CD8-positive, alpha-beta memory T cell (primary cell): ENCODE measurements at regions not wholly inside any gene's neighbourhood (a gene's known extent, or its start where the extent isn't known, plus 50 kb on each side); places are given as distances from the start of the nearest gene placed in this dataset.

Source experiments
- CTCF ChIA-PET: fragments of 350-600 bp; sonication (Branson Sonifier 250); formaldehyde crosslinking; loops from one replicate; lab custom pipeline; 2021; ENCODE audit warnings: antibody characterized with exemption; lab: Charles Lee
- POLR2A ChIA-PET: fragments of 350-600 bp; sonication (Branson Sonifier 250); formaldehyde crosslinking; loops from one replicate; lab custom pipeline; 2021; ENCODE audit warnings: antibody characterized with exemption; lab: Charles Lee
- DNase-seq, 5 donors: peaks; one replicate each; pipeline versions ENCODE4 v3.0.0 to v3.0.0-alpha.2; 2020 to 2022; ENCODE audit warnings: mixed read lengths in 1 of 5
- H3K27ac ChIP-seq: one replicate; pipeline ENCODE4 v1.7.0; 2013; ENCODE audit warnings: low read depth, mild to moderate bottlenecking, low read length, moderate library complexity
- H3K27me3 ChIP-seq: 2 replicates; pipeline ENCODE4 v1.7.0; 2013; ENCODE audit warnings: low read length, mild to moderate bottlenecking; ENCODE audit not compliant: insufficient read depth, poor library complexity, severe bottlenecking
- H3K36me3 ChIP-seq: 2 replicates; pipeline ENCODE4 v1.7.0; 2013; ENCODE audit warnings: mild to moderate bottlenecking, low read length, moderate library complexity; ENCODE audit not compliant: insufficient read depth
- H3K4me1 ChIP-seq: 2 replicates; pipeline ENCODE4 v1.7.0; 2013; ENCODE audit warnings: mild to moderate bottlenecking, low read length, moderate library complexity; ENCODE audit not compliant: insufficient read depth
- H3K4me3 ChIP-seq: 2 replicates; pipeline ENCODE4 v1.7.0; 2013; ENCODE audit warnings: mild to moderate bottlenecking, low read length
- H3K9me3 ChIP-seq: 2 replicates; pipeline ENCODE4 v1.7.0; 2013; ENCODE audit warnings: mild to moderate bottlenecking, low read length
- H3K27ac Mint-ChIP-seq, 8 donors: one replicate each; pipeline ENCODE4 v1.8.0; 2020 to 2021; ENCODE audit warnings: mixed read lengths in 8 of 8, mild to moderate bottlenecking in 6 of 8, inconsistent platforms in 3 of 8, moderate library complexity in 3 of 8
- H3K27me3 Mint-ChIP-seq, 2 donors: one replicate each; pipeline ENCODE4 v1.8.0; 2020 to 2021; ENCODE audit warnings: mixed read lengths in 2 of 2, mild to moderate bottlenecking in 1 of 2, moderate library complexity in 1 of 2
- H3K36me3 Mint-ChIP-seq, 3 donors: one replicate each; pipeline ENCODE4 v1.8.0; 2020 to 2021; ENCODE audit warnings: mixed read lengths in 3 of 3, inconsistent platforms in 1 of 3, mild to moderate bottlenecking in 1 of 3
- H3K4me1 Mint-ChIP-seq, 3 donors: one replicate each; pipeline ENCODE4 v1.8.0; 2020 to 2021; ENCODE audit warnings: mixed read lengths in 3 of 3, inconsistent platforms in 1 of 3, mild to moderate bottlenecking in 1 of 3
- H3K4me3 Mint-ChIP-seq, 7 donors: one replicate each; pipeline ENCODE4 v1.8.0; 2020 to 2021; ENCODE audit warnings: mixed read lengths in 7 of 7, mild to moderate bottlenecking in 6 of 7, moderate library complexity in 4 of 7, inconsistent platforms in 2 of 7
- H3K9me3 Mint-ChIP-seq, 5 donors: one replicate each; pipeline ENCODE4 v1.8.0; 2020 to 2022; ENCODE audit warnings: mixed read lengths in 5 of 5, mild to moderate bottlenecking in 3 of 5, moderate library complexity in 2 of 5, inconsistent platforms in 1 of 5

GRCh38 chr12:39240587-39240986, 202.3 kb downstream of the KIF21A start:
- H3K9me3 ChIP-seq, result no peaks in the 10 kb centered on the region
- Mint-ChIP-seq H3K4me1 (no peaks in the 10 kb centered on the region), H3K27me3 (peaks cover 3 to 5% of the 10 kb centered on the region in 2 donors), H3K4me3 (no peak overlapping the region), H3K27ac (peak overlapping the region in 1 of 8 donors; percentile 27), H3K36me3 (no peaks in the 10 kb centered on the region), H3K9me3 (no peaks in the 10 kb centered on the region)
- CTCF ChIA-PET, result no interaction called here
- POLR2A ChIA-PET, result no interaction called here
- no peaks in the 10 kb centered on the region for H3K36me3 ChIP-seq
- DNase-seq, result no peak
- H3K27ac ChIP-seq, result no peak overlapping the region
- H3K4me1 ChIP-seq, result no peaks in the 10 kb centered on the region
- no peaks in the 10 kb centered on the region for H3K27me3 ChIP-seq
- no peak overlapping the region for H3K4me3 ChIP-seq

- Mint-ChIP-seq H3K36me3 (no peaks in the 10 kb centered on the region), H3K4me1 (no peaks in the 10 kb centered on the region), H3K4me3 (no peak overlapping the region), H3K27me3 (peaks cover 3 to 5% of the 10 kb centered on the region in 2 donors), H3K9me3 (no peaks in the 10 kb centered on the region), H3K27ac (peak overlapping the region in 1 of 8 donors; percentile 10)
- Histone ChIP-seq H3K4me1 (no peaks in the 10 kb centered on the region), H3K27ac (no peak overlapping the region), H3K36me3 (no peaks in the 10 kb centered on the region), H3K27me3 (no peaks in the 10 kb centered on the region), H3K4me3 (no peak overlapping the region), H3K9me3 (no peaks in the 10 kb centered on the region)
- CTCF ChIA-PET, result no interaction called here
- no peak for DNase-seq
- POLR2A ChIA-PET, result no interaction called here
These were observed 203.1 kb downstream of the KIF21A start for GRCh38 chr12:39239490-39240486.

- DNase-seq, result no peak
- H3K4me3 Mint-ChIP-seq, result no peak overlapping the region
- H3K4me1 ChIP-seq, result no peaks in the 10 kb centered on the region
- no peaks in the 10 kb centered on the region for H3K9me3 Mint-ChIP-seq
- no peak overlapping the region for H3K27ac Mint-ChIP-seq
- H3K36me3 Mint-ChIP-seq, result no peaks in the 10 kb centered on the region
- peaks cover 3 to 4% of the 10 kb centered on the region in 2 donors for H3K27me3 Mint-ChIP-seq
- H3K27ac ChIP-seq, result no peak overlapping the region
- no peaks in the 10 kb centered on the region for H3K9me3 ChIP-seq
- H3K27me3 ChIP-seq, result no peaks in the 10 kb centered on the region
- no peaks in the 10 kb centered on the region for H3K36me3 ChIP-seq
- ChIA-PET POLR2A (no interaction called here), CTCF (no interaction called here)
- no peaks in the 10 kb centered on the region for H3K4me1 Mint-ChIP-seq
- no peak overlapping the region for H3K4me3 ChIP-seq
These were observed 205.9 kb downstream of the KIF21A start for GRCh38 chr12:39237004-39237403.

GRCh38 chr12:39235990-39236767, 206.7 kb downstream of the KIF21A start:
- POLR2A ChIA-PET, result no interaction called here
- H3K27me3 Mint-ChIP-seq, result peaks cover 0 to 3% of the 10 kb centered on the region in 2 donors

DNA sequence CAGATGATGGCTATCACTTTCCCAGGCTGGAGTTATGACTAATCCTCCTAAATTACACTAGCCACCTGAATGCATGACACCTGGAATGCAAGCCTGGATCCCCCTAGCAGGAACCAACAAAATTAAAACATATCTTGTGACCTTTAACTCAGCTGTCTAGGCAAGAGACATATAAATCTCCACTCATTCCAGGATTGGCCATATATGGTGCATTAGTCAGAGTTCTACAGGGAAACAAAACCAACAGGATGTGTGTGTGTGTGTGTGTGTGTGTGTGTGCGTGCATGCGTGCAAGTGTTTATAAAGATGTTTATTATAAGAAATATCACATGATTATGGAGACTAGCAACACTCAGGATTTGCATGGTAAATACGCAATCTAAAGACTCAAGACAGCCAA, 212.8 kb downstream of the KIF21A start:
- no peak overlapping the region for H3K27ac Mint-ChIP-seq
- peaks cover 2 to 14% of the 10 kb centered on the region in 2 donors for H3K27me3 Mint-ChIP-seq
- DNase-seq, result no peak
- ChIA-PET CTCF (no interaction called here), POLR2A (no interaction called here)
- no peaks in the 10 kb centered on the region for H3K4me1 ChIP-seq
- no peak overlapping the region for H3K4me3 Mint-ChIP-seq
- H3K27ac ChIP-seq, result no peak overlapping the region
- H3K4me3 ChIP-seq, result no peak overlapping the region
- H3K27me3 ChIP-seq, result no peaks in the 10 kb centered on the region
- no peaks in the 10 kb centered on the region for H3K36me3 Mint-ChIP-seq
- H3K4me1 Mint-ChIP-seq, result no peaks in the 10 kb centered on the region
- no peaks in the 10 kb centered on the region for H3K9me3 ChIP-seq
- H3K9me3 Mint-ChIP-seq, result peaks cover 0 to 3% (median 1%) of the 10 kb centered on the region in 5 donors
- H3K36me3 ChIP-seq, result no peaks in the 10 kb centered on the region

More at GRCh38 chr12:39235990-39236767, 206.7 kb downstream of the KIF21A start:
- no peak for DNase-seq
- H3K27ac Mint-ChIP-seq, result no peak overlapping the region
- H3K36me3 Mint-ChIP-seq, result no peaks in the 10 kb centered on the region
- CTCF ChIA-PET, result interaction anchor here (1.4 kb wide), 1 partner anchor 36 kb away, joined by 4 read pairs; no protein-coding TSS in a partner anchor
- Histone ChIP-seq H3K9me3 (no peaks in the 10 kb centered on the region), H3K27ac (no peak overlapping the region), H3K4me3 (no peak overlapping the region), H3K36me3 (no peaks in the 10 kb centered on the region), H3K27me3 (no peaks in the 10 kb centered on the region), H3K4me1 (no peaks in the 10 kb centered on the region)
- no peaks in the 10 kb centered on the region for H3K4me1 Mint-ChIP-seq
- no peaks in the 10 kb centered on the region for H3K9me3 Mint-ChIP-seq
- no peak overlapping the region for H3K4me3 Mint-ChIP-seq

DNA sequence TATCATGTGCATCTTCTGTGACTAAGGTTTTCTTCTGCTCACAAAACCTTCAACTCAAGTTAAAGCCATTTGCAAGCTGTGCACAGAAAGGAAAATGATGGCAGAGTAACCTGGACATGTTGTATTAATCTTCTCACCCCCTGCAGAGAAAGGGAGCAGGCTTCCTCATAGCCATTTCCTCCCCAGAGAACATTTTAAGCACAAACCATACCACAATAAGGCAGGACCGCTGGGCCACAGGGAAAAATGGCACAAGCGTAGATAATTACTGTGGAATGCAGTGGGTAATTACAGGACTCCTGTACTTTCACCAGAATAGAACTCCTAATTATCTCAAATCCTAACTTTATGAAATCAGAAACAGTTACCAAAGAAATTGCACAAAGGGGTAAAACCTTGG, 215.7 kb downstream of the KIF21A start:
- H3K36me3 ChIP-seq, result no peaks in the 10 kb centered on the region
- H3K27ac ChIP-seq, result no peak overlapping the region
- ChIA-PET CTCF (no interaction called here), POLR2A (no interaction called here)
- Mint-ChIP-seq H3K4me1 (no peaks in the 10 kb centered on the region), H3K27me3 (peaks cover 2 to 14% of the 10 kb centered on the region in 2 donors), H3K9me3 (peaks cover 3 to 10% (median 3%) of the 10 kb centered on the region in 5 donors), H3K36me3 (no peaks in the 10 kb centered on the region), H3K4me3 (no peak overlapping the region), H3K27ac (no peak overlapping the region)
- H3K4me3 ChIP-seq, result no peak overlapping the region
- DNase-seq, result no peak
- H3K4me1 ChIP-seq, result no peaks in the 10 kb centered on the region
- no peaks in the 10 kb centered on the region for H3K27me3 ChIP-seq
- H3K9me3 ChIP-seq, result no peaks in the 10 kb centered on the region

GRCh38 chr12:39224971-39225370, 217.9 kb downstream of the KIF21A start:
- DNase-seq, result no peak
- Mint-ChIP-seq H3K36me3 (no peaks in the 10 kb centered on the region), H3K27ac (no peak overlapping the region), H3K9me3 (peaks cover 3 to 10% (median 3%) of the 10 kb centered on the region in 5 donors), H3K4me1 (no peaks in the 10 kb centered on the region), H3K4me3 (no peak overlapping the region), H3K27me3 (peaks cover 2 to 7% of the 10 kb centered on the region in 2 donors)
- CTCF ChIA-PET, result no interaction called here
- POLR2A ChIA-PET, result no interaction called here
- no peak overlapping the region for H3K4me3 ChIP-seq
- H3K4me1 ChIP-seq, result no peaks in the 10 kb centered on the region
- no peaks in the 10 kb centered on the region for H3K27me3 ChIP-seq
- H3K27ac ChIP-seq, result no peak overlapping the region
- no peaks in the 10 kb centered on the region for H3K9me3 ChIP-seq
- no peaks in the 10 kb centered on the region for H3K36me3 ChIP-seq

DNA sequence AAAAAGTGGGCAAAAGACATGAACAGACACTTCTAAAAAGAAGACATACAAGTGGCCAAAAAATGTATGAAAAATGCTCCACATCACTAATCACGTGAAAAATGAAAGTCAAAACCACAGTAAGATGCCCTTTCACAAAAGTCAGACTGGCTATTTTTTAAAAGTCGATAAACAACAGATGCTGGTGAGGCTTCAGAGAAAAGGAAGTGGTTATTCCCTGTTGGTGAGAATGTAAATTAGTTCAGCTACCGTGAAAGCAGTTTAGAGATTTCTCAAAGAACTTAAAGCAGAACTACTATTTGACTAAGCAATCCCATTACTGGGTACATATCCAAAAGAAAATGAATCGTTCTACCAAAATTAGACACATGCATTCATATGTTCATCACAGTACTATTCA, 237.0 kb downstream of the KIF21A start:
- Histone ChIP-seq H3K4me3 (no peak overlapping the region), H3K9me3 (no peaks in the 10 kb centered on the region), H3K4me1 (no peaks in the 10 kb centered on the region), H3K27me3 (no peaks in the 10 kb centered on the region), H3K27ac (no peak overlapping the region), H3K36me3 (no peaks in the 10 kb centered on the region)
- Mint-ChIP-seq H3K27me3 (peaks cover 0 to 8% of the 10 kb centered on the region in 2 donors), H3K9me3 (peaks cover 3 to 21% (median 9%) of the 10 kb centered on the region in 5 donors), H3K4me1 (no peaks in the 10 kb centered on the region), H3K36me3 (no peaks in the 10 kb centered on the region), H3K27ac (no peak overlapping the region), H3K4me3 (no peak overlapping the region)
- no peak for DNase-seq
- ChIA-PET CTCF (no interaction called here), POLR2A (no interaction called here)
